ENCODE measurements at regions not wholly inside any gene's neighbourhood (a gene's known extent, or its start where the extent isn't known, plus 50 kb on each side); places are given as distances from the start of the nearest gene placed in this dataset.

DNA sequence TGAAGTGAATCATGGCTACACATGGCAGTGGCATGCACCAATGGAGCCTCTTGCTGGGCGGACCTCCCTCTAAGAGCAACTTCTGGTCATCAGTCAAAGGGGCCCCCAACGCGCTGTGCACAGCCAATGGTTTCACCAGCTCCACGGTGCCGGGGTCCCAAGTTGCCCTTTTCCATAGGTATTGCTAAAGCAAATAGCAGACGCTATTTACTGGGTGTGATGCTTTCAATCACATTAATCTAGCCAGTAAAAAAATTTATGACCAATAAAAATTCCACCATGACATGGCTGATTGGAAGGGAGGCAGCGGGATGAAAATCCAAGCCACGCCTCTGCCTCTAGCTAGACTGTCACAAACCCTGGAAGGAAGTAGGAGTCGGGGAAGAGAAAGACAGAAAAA is 680.3 kb upstream of the SOX9 start:
- intact Hi-C loops (cut with micrococcal nuclease), result no loop called here

DNA sequence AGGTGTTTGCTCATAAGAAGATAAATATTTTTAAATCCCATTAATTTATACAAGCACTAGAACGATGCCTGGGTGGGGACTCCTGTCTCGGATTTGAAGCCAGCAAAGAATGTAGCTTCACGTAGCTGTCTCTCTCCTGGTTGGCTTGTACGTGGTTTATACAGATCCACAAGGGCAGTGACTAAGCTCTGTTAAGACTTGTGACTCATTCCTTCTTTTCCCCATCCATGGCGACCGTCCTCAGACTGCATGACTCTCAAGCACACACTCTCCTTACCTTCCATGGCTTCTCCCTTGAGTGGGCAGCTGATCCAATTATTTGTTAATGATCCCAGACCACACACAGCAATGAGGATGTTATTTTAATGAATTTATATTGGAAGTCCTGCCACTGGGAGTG is 679.7 kb upstream of the SOX9 start:
- Histone ChIP-seq H2AFZ (ENCODE audit: insufficient read depth, low read depth, low read length, poor library complexity, severe bottlenecking) (no peak overlapping the region), H3K27me3 (replicated peaks in 1 of 4; ENCODE audit: control extremely low read depth in 1 of 4, control insufficient read depth in 3 of 4, insufficient read depth in 4 of 4, low read length in 3 of 4) (no peaks in the 10 kb centered on the region), H3K4me3 (ENCODE audit: control extremely low read depth in 1 of 5, extremely low read depth in 1 of 5, insufficient read depth in 1 of 5, low read depth in 2 of 5, low read length in 4 of 5) (no peak overlapping the region), H3K4me1 (ENCODE audit: control insufficient read depth in 2 of 2, insufficient read depth in 2 of 2, low read length in 2 of 2) (no peaks in the 10 kb centered on the region), H3K36me3 (replicated peaks in 1 of 2; ENCODE audit: control extremely low read depth in 1 of 2, control insufficient read depth in 1 of 2, extremely low read depth in 1 of 2, insufficient read depth in 2 of 2, low read length in 1 of 2) (no peaks in the 10 kb centered on the region), H3K27ac (ENCODE audit: low read length in 2 of 2) (no peak overlapping the region), H3K9me3 (ENCODE audit: control extremely low read depth in 1 of 3, control insufficient read depth in 2 of 3, insufficient read depth in 1 of 3, low read length in 2 of 3) (peaks cover 0 to 5% (median 0%) of the 10 kb centered on the region in 3 donors), H3K4me2 (replicated peaks; ENCODE audit: low read depth, low read length, poor library complexity, severe bottlenecking) (no peak overlapping the region), H3K79me2 (ENCODE audit: control insufficient read depth, insufficient read depth, low read length) (no peaks in the 10 kb centered on the region), H3K9ac (ENCODE audit: low read length) (no peak overlapping the region), H4K20me1 (ENCODE audit: control insufficient read depth, insufficient read depth, low read length, poor library complexity, severe bottlenecking) (no peaks in the 10 kb centered on the region)
- ChIA-PET POLR2A (no interaction called here), CTCF (no interaction called here)
- H3K9me3 Mint-ChIP-seq (ENCODE audit: insufficient read depth), result no peaks in the 10 kb centered on the region
- 79% methylated on average over 6 of the region's 6 CpGs for WGBS (ENCODE audit: insufficient coverage)
- H3K27ac Mint-ChIP-seq, result no peak overlapping the region
- no peaks in the 10 kb centered on the region for H3K27me3 Mint-ChIP-seq
- H3K4me1 Mint-ChIP-seq, result no peaks in the 10 kb centered on the region
- TF ChIP-seq EZH2 (IDR thresholded peaks at IDR 0.05; ENCODE audit: borderline replicate concordance, insufficient read depth, low read depth, low read length, poor library complexity, severe bottlenecking), result no peak
- TF ChIP-seq, protein P1, sequence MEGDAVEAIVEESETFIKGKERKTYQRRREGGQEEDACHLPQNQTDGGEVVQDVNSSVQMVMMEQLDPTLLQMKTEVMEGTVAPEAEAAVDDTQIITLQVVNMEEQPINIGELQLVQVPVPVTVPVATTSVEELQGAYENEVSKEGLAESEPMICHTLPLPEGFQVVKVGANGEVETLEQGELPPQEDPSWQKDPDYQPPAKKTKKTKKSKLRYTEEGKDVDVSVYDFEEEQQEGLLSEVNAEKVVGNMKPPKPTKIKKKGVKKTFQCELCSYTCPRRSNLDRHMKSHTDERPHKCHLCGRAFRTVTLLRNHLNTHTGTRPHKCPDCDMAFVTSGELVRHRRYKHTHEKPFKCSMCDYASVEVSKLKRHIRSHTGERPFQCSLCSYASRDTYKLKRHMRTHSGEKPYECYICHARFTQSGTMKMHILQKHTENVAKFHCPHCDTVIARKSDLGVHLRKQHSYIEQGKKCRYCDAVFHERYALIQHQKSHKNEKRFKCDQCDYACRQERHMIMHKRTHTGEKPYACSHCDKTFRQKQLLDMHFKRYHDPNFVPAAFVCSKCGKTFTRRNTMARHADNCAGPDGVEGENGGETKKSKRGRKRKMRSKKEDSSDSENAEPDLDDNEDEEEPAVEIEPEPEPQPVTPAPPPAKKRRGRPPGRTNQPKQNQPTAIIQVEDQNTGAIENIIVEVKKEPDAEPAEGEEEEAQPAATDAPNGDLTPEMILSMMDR (IDR thresholded peaks at IDR 0.05), result no peak
- H3K4me3 Mint-ChIP-seq, result no peak overlapping the region
- DNase-seq (no peak), ATAC-seq (ENCODE audit: low read depth) (no peak)
- intact Hi-C loops (cut with micrococcal nuclease), result no loop called here

More for the DNA sequence above, 680.3 kb upstream of the SOX9 start:
- ChIA-PET CTCF (no interaction called here), POLR2A (no interaction called here)
- H3K27ac Mint-ChIP-seq, result no peak overlapping the region
- H2AFZ ChIP-seq (ENCODE audit: insufficient read depth, low read depth, low read length, poor library complexity, severe bottlenecking), result no peak overlapping the region
- H3K4me3 ChIP-seq (ENCODE audit: control extremely low read depth in 1 of 5, extremely low read depth in 1 of 5, insufficient read depth in 1 of 5, low read depth in 2 of 5, low read length in 4 of 5), result no peak overlapping the region
- H3K9me3 ChIP-seq (ENCODE audit: control extremely low read depth in 1 of 3, control insufficient read depth in 2 of 3, insufficient read depth in 1 of 3, low read length in 2 of 3), result peaks cover 0 to 5% (median 0%) of the 10 kb centered on the region in 3 donors
- no peak overlapping the region for H3K9ac ChIP-seq (ENCODE audit: low read length)
- H3K36me3 ChIP-seq (replicated peaks in 1 of 2; ENCODE audit: control extremely low read depth in 1 of 2, control insufficient read depth in 1 of 2, extremely low read depth in 1 of 2, insufficient read depth in 2 of 2, low read length in 1 of 2), result no peaks in the 10 kb centered on the region
- H3K79me2 ChIP-seq (ENCODE audit: control insufficient read depth, insufficient read depth, low read length), result no peaks in the 10 kb centered on the region
- H3K9me3 Mint-ChIP-seq (ENCODE audit: insufficient read depth), result no peaks in the 10 kb centered on the region
- H3K4me1 ChIP-seq (ENCODE audit: control insufficient read depth in 2 of 2, insufficient read depth in 2 of 2, low read length in 2 of 2), result no peaks in the 10 kb centered on the region
- H3K27me3 ChIP-seq (replicated peaks in 1 of 4; ENCODE audit: control extremely low read depth in 1 of 4, control insufficient read depth in 3 of 4, insufficient read depth in 4 of 4, low read length in 3 of 4), result no peaks in the 10 kb centered on the region
- ATAC-seq (ENCODE audit: low read depth) (no peak), DNase-seq (no peak)
- no peak for TF ChIP-seq EZH2 (IDR thresholded peaks at IDR 0.05; ENCODE audit: borderline replicate concordance, insufficient read depth, low read depth, low read length, poor library complexity, severe bottlenecking)
- TF ChIP-seq, protein P1 (IDR thresholded peaks at IDR 0.05), result no peak
- WGBS (ENCODE audit: insufficient coverage), result 97% methylated on average over 4 of the region's 9 CpGs
- no peaks in the 10 kb centered on the region for H3K4me1 Mint-ChIP-seq
- no peak overlapping the region for H3K4me2 ChIP-seq (replicated peaks; ENCODE audit: low read depth, low read length, poor library complexity, severe bottlenecking)
- H4K20me1 ChIP-seq (ENCODE audit: control insufficient read depth, insufficient read depth, low read length, poor library complexity, severe bottlenecking), result no peaks in the 10 kb centered on the region
- no peak overlapping the region for H3K27ac ChIP-seq (ENCODE audit: low read length in 2 of 2)
- no peak overlapping the region for H3K4me3 Mint-ChIP-seq
- no peaks in the 10 kb centered on the region for H3K27me3 Mint-ChIP-seq

Measured in B cell (primary cell).